ENCODE measurements at regions not wholly inside any gene's neighbourhood (a gene's known extent, or its start where the extent isn't known, plus 50 kb on each side); places are given as distances from the start of the nearest gene placed in this dataset.
"Not testable (repeated sequence)": the region's sequence is repeated elsewhere in the genome, so short reads cannot be mapped to it uniquely, and the experiment has no call there.

DNA sequence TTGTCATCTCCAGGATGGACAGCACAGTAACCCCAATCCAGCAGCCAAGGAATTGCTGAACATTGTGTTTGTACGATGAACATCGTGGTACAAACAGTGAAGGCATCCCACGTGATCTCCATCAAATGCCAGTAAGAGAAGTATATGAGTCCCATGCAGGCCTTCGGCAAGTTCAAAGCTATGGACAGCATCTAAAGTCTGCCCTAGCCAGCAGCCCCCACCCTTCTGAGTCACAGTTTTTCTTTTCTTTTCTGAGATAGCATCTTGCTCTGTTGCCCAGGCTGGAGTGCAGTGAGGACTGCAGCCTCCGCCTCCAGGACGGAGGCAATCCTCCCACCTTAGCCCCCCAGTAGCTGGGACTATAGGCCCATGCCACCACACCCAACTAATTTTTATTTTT lies 71.0 kb upstream of the SRD5A2 start:
- DNase-seq: no peak

DNA sequence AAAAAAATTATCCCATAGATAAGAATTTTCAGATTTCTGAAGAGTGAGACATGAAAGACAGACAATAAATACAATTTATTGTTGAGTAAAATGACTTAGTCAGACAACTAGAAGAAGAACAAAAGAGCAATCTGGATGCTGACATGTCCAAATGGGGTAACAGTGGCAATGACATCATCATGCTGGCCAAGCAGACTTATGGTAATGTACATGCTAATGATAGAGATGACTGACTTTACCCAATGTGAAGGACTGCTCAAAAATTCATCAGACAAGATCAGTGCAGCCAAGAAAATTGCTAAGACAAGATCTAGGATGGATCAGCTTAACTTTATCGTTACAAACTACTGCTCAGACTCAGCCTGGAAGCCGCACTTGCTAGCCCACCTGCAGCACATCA lies 70.5 kb upstream of the SRD5A2 start:
- no peak for DNase-seq

GRCh38 chr2:31644551-31644950 lies 63.8 kb upstream of the SRD5A2 start:
- DNase-seq: no peak

DNA sequence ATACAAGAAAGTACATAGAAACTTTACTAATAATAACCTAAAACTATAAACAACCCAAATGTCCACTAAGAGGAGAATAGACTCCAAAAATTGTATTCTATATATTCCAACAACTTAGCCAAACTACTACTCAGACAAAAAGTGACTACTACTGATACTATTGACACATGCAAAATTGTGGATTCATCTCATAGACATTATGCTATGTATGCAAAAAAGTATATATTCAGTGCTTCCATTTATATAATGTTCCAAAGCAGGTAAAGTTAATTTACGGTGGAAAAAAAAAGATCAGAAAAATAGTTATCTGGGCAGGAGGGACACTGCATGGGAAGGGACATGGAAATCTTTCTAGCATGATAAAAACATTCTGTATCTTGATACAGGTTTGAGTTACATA lies 62.0 kb upstream of the SRD5A2 start:
- DNase-seq: no peak

DNA sequence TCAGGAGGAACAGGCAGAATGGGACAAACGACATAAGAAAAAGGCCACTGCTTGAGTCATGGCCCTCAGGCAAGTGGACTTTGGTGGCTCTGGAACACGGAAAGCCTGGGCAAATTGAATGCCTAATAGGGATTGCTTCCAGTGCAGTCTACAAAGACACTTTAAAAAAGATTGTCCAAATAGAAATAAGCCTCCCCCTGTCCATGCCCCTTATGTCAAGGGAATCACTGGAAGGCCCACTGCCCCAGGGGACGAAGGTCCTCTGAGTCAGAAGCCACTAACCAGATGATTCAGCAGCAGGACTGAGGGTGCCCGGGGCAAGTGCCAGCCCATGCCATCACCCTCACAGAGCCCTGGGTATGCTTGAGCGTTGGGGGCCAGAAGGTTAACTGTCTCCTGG lies 51.5 kb upstream of the SRD5A2 start:
- DNase-seq: not testable (repeated sequence)
